HK-2 (cell line): ENCODE measurements at regions not wholly inside any gene's neighbourhood (a gene's known extent, or its start where the extent isn't known, plus 50 kb on each side); places are given as distances from the start of the nearest gene placed in this dataset.
"Not testable (repeated sequence)": the region's sequence is repeated elsewhere in the genome, so short reads cannot be mapped to it uniquely, and the experiment has no call there.

Source experiments
- DNase-seq: peaks from one replicate; pipeline ENCODE4 v3.0.0-alpha.2; 2018; ENCODE audit not compliant: unreplicated experiment

DNA sequence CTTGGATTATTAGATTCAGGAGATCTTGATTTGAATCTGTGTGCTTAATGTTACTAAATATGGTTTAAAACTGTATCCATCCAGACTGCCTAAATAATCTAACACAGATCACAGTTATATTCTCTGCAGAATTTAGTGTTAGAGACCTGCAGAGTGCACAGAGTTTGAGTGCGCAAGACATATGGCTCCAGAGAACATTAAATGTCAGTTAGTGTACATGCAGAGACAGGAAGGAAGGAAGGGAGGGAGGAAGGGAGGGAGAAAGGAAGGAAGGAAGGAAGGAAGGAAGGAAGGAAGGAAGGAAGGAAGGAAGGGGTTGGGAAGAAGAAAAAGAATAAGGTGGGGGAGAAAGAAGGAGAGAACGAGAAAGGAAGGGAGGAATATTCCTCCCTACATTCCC lies 210.0 kb upstream of the COX7C start:
- no peak for DNase-seq

- DNase-seq: no peak
These were observed 206.1 kb upstream of the COX7C start for GRCh38 chr5:86411596-86411995.

GRCh38 chr5:86427158-86427557 lies 190.6 kb upstream of the COX7C start:
- DNase-seq: no peak

GRCh38 chr5:86439593-86440110 lies 178.1 kb upstream of the COX7C start:
- DNase-seq: no peak

- DNase-seq: no peak
These were observed 175.6 kb upstream of the COX7C start for GRCh38 chr5:86442036-86442745.

DNA sequence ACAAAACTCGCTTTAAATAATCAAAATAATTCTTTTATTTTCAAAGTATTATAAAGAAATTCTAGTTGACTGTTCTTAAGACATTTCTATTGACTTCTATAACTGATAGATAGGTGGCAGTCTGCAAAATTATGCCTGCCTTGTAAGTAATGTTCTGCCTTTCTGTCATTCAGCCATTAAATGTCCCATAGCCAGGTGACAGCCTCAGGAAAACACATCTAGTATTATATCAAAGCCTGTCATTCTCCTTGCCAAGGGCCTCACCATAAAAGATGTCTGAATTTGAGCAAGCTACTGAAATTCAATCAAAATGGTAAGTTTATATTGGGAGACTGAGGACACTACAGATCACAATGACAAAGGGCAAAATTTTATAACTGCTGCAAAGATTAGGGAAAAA lies 170.4 kb upstream of the COX7C start:
- no peak for DNase-seq

- DNase-seq: no peak
These were observed 165.5 kb upstream of the COX7C start for GRCh38 chr5:86452251-86452650.

- no peak for DNase-seq
These were observed 157.2 kb upstream of the COX7C start for GRCh38 chr5:86460519-86460918.

DNA sequence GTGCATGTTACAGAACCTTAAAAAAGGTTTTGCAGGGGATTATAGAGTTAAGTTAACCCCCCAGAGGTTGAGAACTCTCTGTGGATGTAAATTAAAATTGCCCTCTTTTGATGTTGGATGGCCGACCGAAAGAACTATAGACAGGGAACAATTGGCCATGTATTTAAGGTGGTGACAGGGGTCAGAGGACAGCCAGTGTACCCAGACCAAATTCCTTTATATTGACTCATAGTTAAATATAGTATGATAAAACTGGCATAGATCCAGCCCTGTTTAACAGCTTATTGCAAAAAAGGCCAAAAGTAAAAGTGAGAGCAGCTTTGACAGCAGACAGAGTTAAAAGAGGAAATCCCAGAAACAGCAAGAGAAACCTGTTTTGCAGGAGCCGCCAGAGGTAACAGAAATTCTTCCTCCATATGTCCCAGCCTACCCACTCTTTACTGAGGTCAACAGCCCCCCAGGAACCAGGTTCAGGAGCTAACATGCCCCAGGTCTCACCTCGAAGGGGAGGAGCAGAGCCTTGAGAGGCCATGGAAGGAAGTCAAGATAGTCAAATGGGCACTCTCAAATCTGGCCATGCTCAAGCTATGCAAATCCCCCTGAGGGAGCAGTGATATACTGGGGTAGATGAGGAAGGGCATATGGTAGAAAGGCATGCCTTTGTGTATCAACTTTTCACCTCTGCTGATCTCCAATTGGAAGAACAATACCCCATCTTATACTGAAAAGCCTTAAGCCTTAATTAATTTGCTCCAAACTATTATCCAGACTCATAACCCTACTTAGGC lies 156.4 kb upstream of the COX7C start:
- no peak for DNase-seq

- DNase-seq: no peak
These were observed 154.4 kb upstream of the COX7C start for GRCh38 chr5:86463339-86463738.

DNA sequence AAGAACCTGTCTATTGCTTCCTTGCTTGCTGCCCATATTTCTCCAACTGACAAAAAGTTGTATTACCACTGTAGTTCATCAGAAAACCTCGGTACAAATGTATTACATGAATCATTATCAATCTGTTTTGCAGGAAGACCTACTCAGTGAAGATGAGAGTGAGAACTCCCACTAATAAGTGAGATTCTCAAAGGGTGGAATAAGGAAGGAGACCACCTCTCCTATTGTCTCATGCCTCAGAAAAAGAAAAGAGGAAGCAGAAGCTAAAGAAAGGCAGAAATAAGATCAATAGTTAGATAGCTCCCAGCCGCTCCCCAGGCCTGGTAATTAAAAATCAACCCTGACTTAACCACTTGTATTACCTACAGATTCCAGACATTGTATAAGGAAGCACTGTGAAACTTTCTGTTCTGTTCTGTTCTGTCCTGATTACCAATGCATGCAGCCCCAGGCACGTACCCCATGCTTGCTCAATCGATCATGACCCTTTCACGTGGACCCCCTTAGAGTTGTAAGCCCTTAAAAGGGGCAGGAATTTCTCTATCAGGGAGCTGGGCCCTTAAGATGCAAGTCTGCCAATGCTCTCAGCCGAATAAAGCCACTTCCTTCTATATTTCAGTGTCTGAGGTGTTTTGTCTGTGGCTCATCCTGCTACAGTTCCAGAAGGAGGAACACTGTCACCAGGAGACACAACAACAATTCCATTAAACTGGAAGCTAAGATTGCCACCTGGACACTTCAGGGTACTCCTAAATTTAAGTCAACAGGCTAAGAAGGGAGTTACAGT lies 152.5 kb upstream of the COX7C start:
- DNase-seq: no peak

DNA sequence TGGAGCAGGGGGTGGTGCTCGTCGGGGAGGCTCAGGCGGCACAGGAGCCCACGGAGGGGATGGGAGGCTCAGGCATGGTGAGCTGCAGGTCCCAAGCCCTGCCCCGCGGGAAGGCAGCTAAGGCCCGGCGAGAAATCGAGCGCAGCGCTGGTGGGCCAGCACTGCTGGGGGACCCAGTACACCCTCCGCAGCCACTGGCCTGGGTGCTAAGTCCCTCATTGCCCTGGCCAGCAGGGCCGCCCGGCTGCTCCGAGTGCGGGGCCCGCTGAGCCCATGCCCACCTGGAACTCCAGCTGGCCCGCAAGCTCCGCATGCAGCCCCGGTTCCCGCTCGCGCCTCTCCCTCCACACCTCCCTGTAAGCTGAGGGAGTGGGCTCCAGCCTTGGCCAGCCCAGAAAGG lies 151.0 kb upstream of the COX7C start:
- not testable (repeated sequence) for DNase-seq

GRCh38 chr5:86482008-86482407 lies 135.7 kb upstream of the COX7C start:
- no peak for DNase-seq

DNA sequence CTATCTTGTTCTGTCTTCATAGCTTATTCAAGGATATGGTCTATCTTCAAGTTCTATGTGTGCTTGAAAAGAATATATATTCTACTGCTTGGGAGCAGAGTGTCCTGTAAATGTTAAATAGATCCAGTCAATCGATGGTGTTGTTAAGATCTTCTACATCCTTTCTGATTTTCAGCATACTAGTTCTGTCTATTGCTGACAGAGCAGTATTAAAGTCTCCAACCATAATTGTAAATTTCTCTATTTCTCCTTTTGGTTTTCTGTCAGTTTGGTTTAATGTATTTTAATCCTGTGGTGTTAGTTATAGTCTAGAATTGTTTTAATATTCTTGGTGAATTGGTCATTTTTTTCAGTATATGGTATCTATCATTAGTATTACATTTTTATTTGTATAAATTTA lies 124.0 kb upstream of the COX7C start:
- no peak for DNase-seq

DNA sequence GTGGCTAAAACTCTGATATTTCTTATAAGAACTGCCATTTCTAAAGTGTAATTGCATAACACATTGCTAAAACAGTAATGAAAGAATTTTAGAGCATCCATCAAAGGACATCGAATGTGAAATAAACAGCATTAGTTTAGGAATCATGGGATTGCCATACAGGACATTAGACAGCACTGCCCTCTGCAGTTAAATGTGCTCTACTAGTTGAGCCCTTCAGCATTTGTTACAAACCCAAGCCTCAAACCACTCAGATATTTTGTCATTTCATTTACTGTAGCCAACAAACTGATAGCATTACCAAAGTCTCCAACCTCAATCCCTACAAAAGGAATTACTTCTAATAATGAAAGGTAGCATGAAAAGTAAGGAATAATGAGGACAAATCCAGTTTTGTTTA lies 116.8 kb upstream of the COX7C start:
- no peak for DNase-seq

DNA sequence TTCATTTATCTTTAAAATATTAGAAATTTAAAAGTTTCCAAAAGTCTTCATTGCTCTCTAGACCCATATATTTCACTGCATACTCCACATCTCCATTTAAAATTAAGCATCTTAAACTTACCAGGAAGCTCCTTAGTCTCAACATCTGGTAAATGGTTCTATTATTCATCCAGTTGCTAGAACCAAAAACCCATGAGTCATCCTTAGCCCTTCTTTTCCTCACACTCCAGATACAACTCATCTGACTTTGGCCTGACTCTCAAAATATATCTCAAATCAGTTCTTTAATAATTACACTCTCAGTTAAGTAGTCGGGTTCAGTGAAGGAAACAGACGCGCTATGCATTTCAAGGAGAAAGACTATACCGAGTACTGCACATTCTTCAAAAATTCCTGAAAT lies 110.2 kb upstream of the COX7C start:
- DNase-seq: no peak

- DNase-seq: not testable (repeated sequence)
These were observed 107.3 kb upstream of the COX7C start for GRCh38 chr5:86510330-86510915.

DNA sequence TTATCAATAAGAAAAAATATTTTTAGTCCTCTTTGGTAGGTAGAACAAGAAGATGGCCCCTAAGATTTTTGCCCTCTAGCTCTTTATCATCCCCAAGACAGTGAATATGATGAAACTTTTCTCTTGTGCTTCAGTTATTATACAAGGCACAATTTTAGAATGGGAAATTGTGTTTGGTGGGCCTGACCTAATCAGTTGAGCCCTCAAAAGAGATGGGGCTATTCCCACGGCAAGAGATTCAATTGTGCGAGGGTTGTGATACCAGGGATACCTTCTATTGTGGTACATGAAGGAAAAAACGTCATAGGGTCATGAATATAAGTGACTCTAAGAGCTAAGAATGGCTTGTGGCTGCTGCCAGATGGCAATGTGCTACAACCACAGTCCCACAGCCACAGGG lies 94.0 kb upstream of the COX7C start:
- no peak for DNase-seq

- no peak for DNase-seq
These were observed 92.1 kb upstream of the COX7C start for GRCh38 chr5:86525622-86526021.

GRCh38 chr5:86526811-86527348 lies 90.9 kb upstream of the COX7C start:
- DNase-seq: no peak

DNA sequence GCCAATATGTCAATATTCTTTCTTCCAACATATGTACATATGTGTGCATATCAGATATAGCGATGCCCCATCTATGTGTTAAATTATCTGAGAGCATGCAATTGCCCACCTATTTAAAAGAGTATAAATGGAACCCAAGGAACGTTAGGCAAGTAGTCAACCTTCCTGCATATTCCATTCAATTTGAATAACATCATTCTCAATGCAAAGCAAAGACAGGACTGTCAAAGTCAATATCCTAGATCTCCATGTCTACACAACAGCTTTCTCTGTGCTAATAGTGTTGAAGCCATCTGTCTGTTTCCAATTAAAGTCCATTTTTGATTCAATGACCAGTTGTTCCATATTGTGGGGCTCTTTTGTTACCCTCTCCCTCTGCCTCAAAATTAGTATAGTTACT lies 85.3 kb upstream of the COX7C start:
- DNase-seq: no peak

GRCh38 chr5:86536396-86536795 lies 81.3 kb upstream of the COX7C start:
- DNase-seq: no peak
